ENCODE measurements at regions not wholly inside any gene's neighbourhood (a gene's known extent, or its start where the extent isn't known, plus 50 kb on each side); places are given as distances from the start of the nearest gene placed in this dataset.

GRCh38 chr5:54740141-54740540 lies 222.6 kb downstream of the SNX18 start:
- no peak for DNase-seq

GRCh38 chr5:54739371-54739770 lies 221.8 kb downstream of the SNX18 start:
- DNase-seq = no peak

GRCh38 chr5:54738973-54739367 lies 221.4 kb downstream of the SNX18 start:
- DNase-seq = no peak

- DNase-seq = peak; percentile 41
Measured at GRCh38 chr5:54738118-54738972, 220.8 kb downstream of the SNX18 start.

- no peak for DNase-seq
Measured at GRCh38 chr5:54736003-54736797, 218.6 kb downstream of the SNX18 start.

GRCh38 chr5:54733101-54733500 lies 215.5 kb downstream of the SNX18 start:
- DNase-seq = no peak

GRCh38 chr5:54732108-54732507 lies 214.5 kb downstream of the SNX18 start:
- peak; percentile 18 for DNase-seq

GRCh38 chr5:54728588-54728915 lies 211.0 kb downstream of the SNX18 start:
- DNase-seq = no peak

GRCh38 chr5:54727874-54728587 lies 210.5 kb downstream of the SNX18 start:
- DNase-seq = no peak

GRCh38 chr5:54725391-54726280 lies 208.1 kb downstream of the SNX18 start:
- no peak for DNase-seq

- DNase-seq = no peak
Measured at GRCh38 chr5:54722846-54723433, 205.4 kb downstream of the SNX18 start.

- no peak for DNase-seq
Measured at GRCh38 chr5:54721951-54722654, 204.5 kb downstream of the SNX18 start.

- DNase-seq = no peak
Measured at GRCh38 chr5:54721116-54721515, 203.6 kb downstream of the SNX18 start.

- no peak for DNase-seq
Measured at GRCh38 chr5:54720341-54720740, 202.8 kb downstream of the SNX18 start.

- DNase-seq = no peak
Measured at GRCh38 chr5:54719384-54720283, 202.1 kb downstream of the SNX18 start.

- DNase-seq = no peak
Measured at GRCh38 chr5:54718656-54719055, 201.1 kb downstream of the SNX18 start.

- no peak for DNase-seq
Measured at GRCh38 chr5:54717870-54718269, 200.3 kb downstream of the SNX18 start.

GRCh38 chr5:54717459-54717858 lies 199.9 kb downstream of the SNX18 start:
- DNase-seq = no peak

- no peak for DNase-seq
Measured at GRCh38 chr5:54713923-54714581, 196.5 kb downstream of the SNX18 start.

GRCh38 chr5:54709096-54709495 lies 191.5 kb downstream of the SNX18 start:
- DNase-seq = no peak

All from hematopoietic multipotent progenitor cell treated with erythropoietin and hydrocortisone succinate and interleukin-3 and kit ligand, for 4 days (in vitro differentiated cells).